ENCODE measurements at regions not wholly inside any gene's neighbourhood (a gene's known extent, or its start where the extent isn't known, plus 50 kb on each side); places are given as distances from the start of the nearest gene placed in this dataset.

DNA sequence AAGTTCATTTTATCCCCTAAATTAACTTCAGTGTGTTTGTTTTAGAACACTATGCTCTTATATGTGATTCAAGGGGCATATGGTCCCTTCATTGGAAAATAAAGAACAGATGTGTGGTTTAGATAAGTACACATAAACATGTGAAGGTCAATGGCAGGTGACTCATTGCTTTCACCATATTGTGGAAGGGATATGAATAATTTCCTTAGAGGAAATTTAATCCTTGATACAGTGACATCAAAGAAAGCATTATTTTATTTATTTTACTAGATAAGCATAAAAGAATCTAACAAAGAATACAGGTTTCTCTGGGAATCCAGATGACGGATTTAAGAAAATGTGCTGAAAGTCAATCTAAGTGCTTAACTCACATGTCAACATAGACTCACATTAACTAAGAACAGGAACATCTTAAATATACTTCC lies 373.5 kb downstream of the KCTD12 start:
- no peak for TF ChIP-seq EP300 (IDR thresholded peaks at IDR 0.05)
- TF ChIP-seq, protein P1, sequence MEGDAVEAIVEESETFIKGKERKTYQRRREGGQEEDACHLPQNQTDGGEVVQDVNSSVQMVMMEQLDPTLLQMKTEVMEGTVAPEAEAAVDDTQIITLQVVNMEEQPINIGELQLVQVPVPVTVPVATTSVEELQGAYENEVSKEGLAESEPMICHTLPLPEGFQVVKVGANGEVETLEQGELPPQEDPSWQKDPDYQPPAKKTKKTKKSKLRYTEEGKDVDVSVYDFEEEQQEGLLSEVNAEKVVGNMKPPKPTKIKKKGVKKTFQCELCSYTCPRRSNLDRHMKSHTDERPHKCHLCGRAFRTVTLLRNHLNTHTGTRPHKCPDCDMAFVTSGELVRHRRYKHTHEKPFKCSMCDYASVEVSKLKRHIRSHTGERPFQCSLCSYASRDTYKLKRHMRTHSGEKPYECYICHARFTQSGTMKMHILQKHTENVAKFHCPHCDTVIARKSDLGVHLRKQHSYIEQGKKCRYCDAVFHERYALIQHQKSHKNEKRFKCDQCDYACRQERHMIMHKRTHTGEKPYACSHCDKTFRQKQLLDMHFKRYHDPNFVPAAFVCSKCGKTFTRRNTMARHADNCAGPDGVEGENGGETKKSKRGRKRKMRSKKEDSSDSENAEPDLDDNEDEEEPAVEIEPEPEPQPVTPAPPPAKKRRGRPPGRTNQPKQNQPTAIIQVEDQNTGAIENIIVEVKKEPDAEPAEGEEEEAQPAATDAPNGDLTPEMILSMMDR (IDR thresholded peaks at IDR 0.05) = no peak
